Activated B cell treated with CpG ODN at 0.5 μM for 24 hours (primary cell): ENCODE measurements at regions not wholly inside any gene's neighbourhood (a gene's known extent, or its start where the extent isn't known, plus 50 kb on each side); places are given as distances from the start of the nearest gene placed in this dataset.

Experiments
- ATAC-seq: fragments of 200-7000 bp; cut with Tn5 transposase; one replicate; pipeline ENCODE4 v1.10.0; 2021; ENCODE audit warnings: low read depth, mild to moderate bottlenecking, moderate library complexity
- CTCF ChIA-PET: fragments of 350-600 bp; sonication (Branson Sonifier 250); formaldehyde crosslinking; loops from one replicate; lab custom pipeline; 2021; ENCODE audit warnings: antibody characterized with exemption; lab: Charles Lee
- POLR2A ChIA-PET: fragments of 350-600 bp; sonication (Branson Sonifier 250); formaldehyde crosslinking; loops from one replicate; lab custom pipeline; 2021; ENCODE audit warnings: antibody characterized with exemption; lab: Charles Lee
- DNase-seq: peaks from one replicate; pipeline ENCODE4 v3.0.0; 2022
- H3K27ac Mint-ChIP-seq: one replicate; pipeline ENCODE4 v1.8.0; 2020; ENCODE audit warnings: mixed read lengths
- H3K27me3 Mint-ChIP-seq: one replicate; pipeline ENCODE4 v1.8.0; 2021; ENCODE audit warnings: mixed read lengths
- H3K36me3 Mint-ChIP-seq: one replicate; pipeline ENCODE4 v1.8.0; 2021; ENCODE audit warnings: low read depth, mixed read lengths
- H3K4me1 Mint-ChIP-seq: one replicate; pipeline ENCODE4 v1.8.0; 2021; ENCODE audit warnings: mixed read lengths
- H3K4me3 Mint-ChIP-seq: one replicate; pipeline ENCODE4 v1.8.0; 2020; ENCODE audit warnings: mild to moderate bottlenecking, mixed read lengths
- H3K9me3 Mint-ChIP-seq: one replicate; pipeline ENCODE4 v1.8.0; 2020; ENCODE audit warnings: mixed read lengths
- intact Hi-C: fragments of 100-400 bp; cut with micrococcal nuclease; formaldehyde crosslinking; loops from one replicate; pipeline ENCODE4 v1.15.1; 2024
- TF ChIP-seq, protein P1 (sequence below): fragments of 200-600 bp; IDR thresholded peaks from one replicate; pipeline ENCODE4 v1.8.0; 2022; ENCODE audit warnings: antibody characterized with exemption, mild to moderate bottlenecking

DNA sequence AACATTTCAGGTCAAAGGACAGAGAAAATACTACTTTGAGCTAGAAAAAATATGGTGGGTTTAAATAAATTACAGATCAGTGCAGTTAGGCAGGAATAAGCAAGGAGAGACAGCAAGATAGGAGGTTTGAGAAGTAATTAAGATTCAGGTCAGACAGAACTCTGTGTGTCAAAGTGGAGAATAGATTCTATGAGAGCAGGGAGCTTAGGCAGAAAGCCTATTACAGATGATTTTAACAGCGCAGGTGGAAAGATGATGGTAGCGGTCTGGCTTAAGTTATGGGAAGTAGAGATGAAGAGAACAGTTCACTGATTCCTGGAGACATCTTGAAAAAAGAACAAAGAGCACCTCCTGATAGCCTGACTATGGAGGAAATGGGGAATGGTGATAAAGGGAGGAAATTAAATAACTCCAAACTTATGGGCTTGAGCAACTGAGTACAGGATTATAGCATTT lies 106.0 kb downstream of the APIP start:
- Mint-ChIP-seq H3K36me3 (peaks cover 6% of the 10 kb centered on the region), H3K9me3 (peaks cover 13% of the 10 kb centered on the region), H3K27me3 (peaks cover 23% of the 10 kb centered on the region), H3K4me1 (no peaks in the 10 kb centered on the region), H3K4me3 (no peak overlapping the region), H3K27ac (no peak overlapping the region)
- no peak for ATAC-seq
- TF ChIP-seq, protein P1, sequence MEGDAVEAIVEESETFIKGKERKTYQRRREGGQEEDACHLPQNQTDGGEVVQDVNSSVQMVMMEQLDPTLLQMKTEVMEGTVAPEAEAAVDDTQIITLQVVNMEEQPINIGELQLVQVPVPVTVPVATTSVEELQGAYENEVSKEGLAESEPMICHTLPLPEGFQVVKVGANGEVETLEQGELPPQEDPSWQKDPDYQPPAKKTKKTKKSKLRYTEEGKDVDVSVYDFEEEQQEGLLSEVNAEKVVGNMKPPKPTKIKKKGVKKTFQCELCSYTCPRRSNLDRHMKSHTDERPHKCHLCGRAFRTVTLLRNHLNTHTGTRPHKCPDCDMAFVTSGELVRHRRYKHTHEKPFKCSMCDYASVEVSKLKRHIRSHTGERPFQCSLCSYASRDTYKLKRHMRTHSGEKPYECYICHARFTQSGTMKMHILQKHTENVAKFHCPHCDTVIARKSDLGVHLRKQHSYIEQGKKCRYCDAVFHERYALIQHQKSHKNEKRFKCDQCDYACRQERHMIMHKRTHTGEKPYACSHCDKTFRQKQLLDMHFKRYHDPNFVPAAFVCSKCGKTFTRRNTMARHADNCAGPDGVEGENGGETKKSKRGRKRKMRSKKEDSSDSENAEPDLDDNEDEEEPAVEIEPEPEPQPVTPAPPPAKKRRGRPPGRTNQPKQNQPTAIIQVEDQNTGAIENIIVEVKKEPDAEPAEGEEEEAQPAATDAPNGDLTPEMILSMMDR, result no peak
- DNase-seq, result no peak
- ChIA-PET CTCF (no interaction called here), POLR2A (no interaction called here)
- intact Hi-C loops, result no loop called here

DNA sequence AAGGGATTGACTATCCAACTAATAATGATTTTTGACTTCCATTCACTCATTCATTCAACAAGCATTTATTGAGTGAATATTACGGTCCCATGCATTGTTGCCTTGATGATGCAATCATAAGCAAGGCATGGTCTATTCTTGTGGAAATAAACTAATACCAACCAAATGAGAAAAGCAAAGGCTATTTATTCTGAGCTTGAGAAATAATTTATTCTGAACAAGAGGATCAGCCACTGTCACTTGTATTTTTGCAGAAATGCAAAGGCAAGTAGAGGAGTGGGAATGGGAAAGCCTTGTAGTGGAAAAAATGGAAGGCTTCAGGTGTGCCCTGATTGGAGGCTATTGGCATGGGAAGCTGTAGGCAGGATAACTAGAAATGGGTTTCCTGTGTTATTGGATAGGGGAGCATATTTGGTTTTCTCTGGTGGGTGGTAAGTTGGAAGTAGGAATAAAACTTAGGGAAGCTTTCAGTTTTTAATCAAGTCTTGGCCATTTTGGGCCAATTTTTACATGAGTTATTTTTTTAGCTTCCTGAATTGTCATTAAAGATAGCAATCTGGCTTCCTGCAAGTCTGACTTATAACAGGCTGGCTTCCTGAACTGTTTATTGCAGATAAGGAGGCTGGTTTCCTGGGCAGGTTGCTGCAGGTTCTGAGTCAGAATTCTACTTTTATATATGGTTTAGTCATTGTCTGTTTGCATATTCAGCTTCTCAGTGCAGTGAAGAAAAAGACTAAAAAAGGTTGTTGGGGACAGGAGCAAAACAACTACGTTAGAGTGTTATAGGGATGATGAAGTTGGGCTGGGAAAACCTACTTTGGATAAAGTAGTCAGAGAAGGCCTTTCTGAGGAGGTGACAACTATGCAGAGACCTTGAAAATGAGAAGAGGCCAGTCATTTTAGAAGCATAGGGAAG lies 106.7 kb downstream of the APIP start:
- POLR2A ChIA-PET, result no interaction called here
- DNase-seq (no peak), ATAC-seq (no peak)
- intact Hi-C loops, result no loop called here
- peaks cover 6% of the 10 kb centered on the region for H3K36me3 Mint-ChIP-seq
- H3K27ac Mint-ChIP-seq, result no peak overlapping the region
- TF ChIP-seq, protein P1, result no peak
- peaks cover 25% of the 10 kb centered on the region for H3K27me3 Mint-ChIP-seq
- H3K4me3 Mint-ChIP-seq, result no peak overlapping the region
- CTCF ChIA-PET, result no interaction called here
- H3K9me3 Mint-ChIP-seq, result peaks cover 13% of the 10 kb centered on the region
- H3K4me1 Mint-ChIP-seq, result no peaks in the 10 kb centered on the region

DNA sequence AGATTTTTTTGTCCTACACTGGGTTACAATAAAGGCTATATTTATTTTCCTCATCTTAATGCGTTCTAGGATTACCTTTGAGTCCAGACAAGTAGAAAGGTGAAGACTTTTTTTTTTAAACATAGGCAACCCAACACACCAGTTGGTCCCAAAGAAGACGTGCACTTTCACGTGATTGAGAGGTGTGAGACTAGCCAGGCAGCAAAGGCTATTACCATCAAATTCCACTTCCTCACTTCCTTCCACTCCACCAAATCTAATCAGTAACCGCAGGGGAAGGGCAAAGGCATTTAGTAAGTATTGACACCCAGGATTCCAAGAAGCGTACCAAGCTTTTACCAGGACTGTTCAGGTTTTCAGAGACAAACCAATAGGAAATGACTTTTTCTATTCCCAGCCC lies 109.3 kb downstream of the APIP start:
- ChIA-PET POLR2A (no interaction called here), CTCF (no interaction called here)

DNA sequence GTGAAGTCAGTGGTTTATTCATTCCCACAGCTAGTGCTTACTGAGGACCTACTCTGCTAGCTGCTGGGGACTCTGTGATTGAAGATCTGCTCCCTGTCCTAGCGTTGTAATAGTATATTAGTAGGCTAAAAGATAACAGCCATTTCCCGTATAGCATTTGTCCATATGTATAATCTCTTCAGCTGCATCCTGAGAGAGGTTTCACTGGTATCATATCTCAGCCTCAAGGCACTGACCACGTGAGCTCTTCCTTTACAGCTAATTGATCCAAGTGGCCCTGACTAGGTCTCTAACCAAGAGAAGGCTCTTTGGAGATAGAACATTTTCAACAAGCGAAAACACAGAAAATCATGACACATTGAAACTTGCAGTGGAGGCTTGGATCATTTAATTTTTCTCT lies 110.2 kb downstream of the APIP start:
- no peak for ATAC-seq
- intact Hi-C loops, result no loop called here
- TF ChIP-seq, protein P1, result no peak
- H3K27ac Mint-ChIP-seq, result no peak overlapping the region
- no peak overlapping the region for H3K4me3 Mint-ChIP-seq
- no peaks in the 10 kb centered on the region for H3K9me3 Mint-ChIP-seq
- peaks cover 32% of the 10 kb centered on the region for H3K27me3 Mint-ChIP-seq
- no peaks in the 10 kb centered on the region for H3K36me3 Mint-ChIP-seq
- H3K4me1 Mint-ChIP-seq, result no peaks in the 10 kb centered on the region
- CTCF ChIA-PET, result no interaction called here
- no peak for DNase-seq
- POLR2A ChIA-PET, result no interaction called here

More for the DNA sequence above, 109.3 kb downstream of the APIP start:
- Mint-ChIP-seq H3K27ac (no peak overlapping the region), H3K4me1 (no peaks in the 10 kb centered on the region), H3K27me3 (peaks cover 30% of the 10 kb centered on the region), H3K9me3 (peaks cover 1% of the 10 kb centered on the region), H3K36me3 (no peaks in the 10 kb centered on the region), H3K4me3 (no peak overlapping the region)
- TF ChIP-seq, protein P1, result no peak
- intact Hi-C loops, result no loop called here
- DNase-seq (no peak), ATAC-seq (no peak)

DNA sequence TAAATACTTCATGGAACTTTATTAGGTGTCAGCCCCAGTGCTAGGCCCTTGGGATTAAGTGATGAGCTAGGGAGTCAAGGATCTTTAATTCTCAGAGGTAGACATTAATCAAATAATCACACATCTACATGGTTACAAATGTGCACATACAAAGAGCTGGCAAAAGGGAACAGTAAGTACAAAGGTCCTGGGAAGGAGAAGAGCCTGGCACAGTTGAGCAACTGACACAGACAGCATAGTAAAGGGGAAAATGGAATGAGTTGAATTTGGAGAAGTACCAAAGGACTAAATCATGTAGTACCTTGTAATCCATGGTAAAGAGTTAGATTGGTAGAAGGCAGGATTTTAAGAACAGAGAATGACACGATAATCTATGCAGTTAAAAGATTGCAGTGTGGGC lies 116.3 kb downstream of the APIP start:
- H3K4me3 Mint-ChIP-seq, result no peak overlapping the region

More for the DNA sequence above, 116.3 kb downstream of the APIP start:
- Mint-ChIP-seq H3K27ac (no peak overlapping the region), H3K27me3 (peaks cover 8% of the 10 kb centered on the region), H3K4me1 (no peaks in the 10 kb centered on the region), H3K9me3 (no peaks in the 10 kb centered on the region), H3K36me3 (no peaks in the 10 kb centered on the region)
- POLR2A ChIA-PET, result no interaction called here
- intact Hi-C loops, result no loop called here
- CTCF ChIA-PET, result no interaction called here
- ATAC-seq, result no peak
- TF ChIP-seq, protein P1, result no peak
- DNase-seq, result no peak
